HG02870 (cell line): ENCODE measurements at regions not wholly inside any gene's neighbourhood (a gene's known extent, or its start where the extent isn't known, plus 50 kb on each side); places are given as distances from the start of the nearest gene placed in this dataset.

Source experiments
- ATAC-seq: cut with Tn5 transposase; IDR thresholded peaks from one replicate; pipeline ENCODE4 v1.9.1; 2021; ENCODE audit warnings: mild to moderate bottlenecking, moderate library complexity; ENCODE audit not compliant: unreplicated experiment

GRCh38 chr15:97200161-97200560 lies 760.3 kb upstream of the ARRDC4 start:
- no peak for ATAC-seq

GRCh38 chr15:97210277-97210676 lies 750.2 kb upstream of the ARRDC4 start:
- no peak for ATAC-seq

- ATAC-seq, result no peak
These were observed 744.9 kb upstream of the ARRDC4 start for GRCh38 chr15:97215629-97216028.

GRCh38 chr15:97224191-97224641 lies 736.3 kb upstream of the ARRDC4 start:
- ATAC-seq, result no peak

GRCh38 chr15:97234851-97235610 lies 725.5 kb upstream of the ARRDC4 start:
- no peak for ATAC-seq

- ATAC-seq, result no peak
These were observed 724.9 kb upstream of the ARRDC4 start for GRCh38 chr15:97235611-97235985.

- no peak for ATAC-seq
These were observed 724.4 kb upstream of the ARRDC4 start for GRCh38 chr15:97236140-97236539.

GRCh38 chr15:97237160-97237559 lies 723.3 kb upstream of the ARRDC4 start:
- ATAC-seq, result no peak

- no peak for ATAC-seq
These were observed 712.1 kb upstream of the ARRDC4 start for GRCh38 chr15:97248376-97248775.

GRCh38 chr15:97259943-97260342 lies 700.6 kb upstream of the ARRDC4 start:
- no peak for ATAC-seq

GRCh38 chr15:97301166-97301565 lies 659.3 kb upstream of the ARRDC4 start:
- ATAC-seq, result no peak

GRCh38 chr15:97316362-97316761 lies 644.1 kb upstream of the ARRDC4 start:
- ATAC-seq, result no peak

GRCh38 chr15:97317163-97317562 lies 643.3 kb upstream of the ARRDC4 start:
- ATAC-seq, result no peak

- ATAC-seq, result no peak
These were observed 641.2 kb upstream of the ARRDC4 start for GRCh38 chr15:97319291-97319690.

GRCh38 chr15:97346221-97346620 lies 614.3 kb upstream of the ARRDC4 start:
- ATAC-seq, result no peak

GRCh38 chr15:97350813-97351212 lies 609.7 kb upstream of the ARRDC4 start:
- no peak for ATAC-seq

- no peak for ATAC-seq
These were observed 577.0 kb upstream of the ARRDC4 start for GRCh38 chr15:97383516-97383915.

GRCh38 chr15:97386940-97387339 lies 573.6 kb upstream of the ARRDC4 start:
- ATAC-seq, result no peak

- no peak for ATAC-seq
These were observed 559.3 kb upstream of the ARRDC4 start for GRCh38 chr15:97401195-97401594.

GRCh38 chr15:97401970-97402369 lies 558.5 kb upstream of the ARRDC4 start:
- no peak for ATAC-seq

GRCh38 chr15:97406841-97407240 lies 553.7 kb upstream of the ARRDC4 start:
- ATAC-seq, result no peak

- ATAC-seq, result no peak
These were observed 549.5 kb upstream of the ARRDC4 start for GRCh38 chr15:97410897-97411575.
